Stimulated activated CD4-positive, alpha-beta T cell treated with anti-CD3 and anti-CD28 coated beads, TNF-alpha, amount 100 ng/mL, for 24 hours (primary cell): ENCODE measurements at regions not wholly inside any gene's neighbourhood (a gene's known extent, or its start where the extent isn't known, plus 50 kb on each side); places are given as distances from the start of the nearest gene placed in this dataset.
"Not testable (repeated sequence)": the region's sequence is repeated elsewhere in the genome, so short reads cannot be mapped to it uniquely, and the experiment has no call there.

Experiments
- DNase-seq, 3 experiments: peaks; one replicate each; pipeline ENCODE4 v3.0.0-alpha.2; 2020; ENCODE audit warnings: low read depth in 3 of 3

GRCh38 chr5:4019009-4019769 is 423.6 kb downstream of the IRX1 start:
- DNase-seq, result no peak

GRCh38 chr5:4019841-4020240 is 424.2 kb downstream of the IRX1 start:
- DNase-seq, result no peak

GRCh38 chr5:4020400-4020799 is 424.8 kb downstream of the IRX1 start:
- DNase-seq, result no peak

GRCh38 chr5:4022056-4022670 is 426.5 kb downstream of the IRX1 start:
- no peak for DNase-seq

GRCh38 chr5:4023091-4023752 is 427.6 kb downstream of the IRX1 start:
- DNase-seq, result no peak

GRCh38 chr5:4023753-4024335 is 428.2 kb downstream of the IRX1 start:
- DNase-seq, result no peak

GRCh38 chr5:4027088-4027734 is 431.6 kb downstream of the IRX1 start:
- DNase-seq, result no peak

- DNase-seq, result no peak
Observed at GRCh38 chr5:4028384-4028783, 432.8 kb downstream of the IRX1 start.

- not testable (repeated sequence) for DNase-seq
Observed at GRCh38 chr5:4033546-4033945, 437.9 kb downstream of the IRX1 start.

- DNase-seq, result no peak
Observed at GRCh38 chr5:4036861-4037260, 441.2 kb downstream of the IRX1 start.

GRCh38 chr5:4038994-4039393 is 443.4 kb downstream of the IRX1 start:
- no peak for DNase-seq

- DNase-seq, result no peak
Observed at GRCh38 chr5:4042311-4042710, 446.7 kb downstream of the IRX1 start.

GRCh38 chr5:4043135-4043534 is 447.5 kb downstream of the IRX1 start:
- no peak for DNase-seq

GRCh38 chr5:4044881-4045280 is 449.2 kb downstream of the IRX1 start:
- no peak for DNase-seq

- DNase-seq, result no peak
Observed at GRCh38 chr5:4048398-4048797, 452.8 kb downstream of the IRX1 start.

- no peak for DNase-seq
Observed at GRCh38 chr5:4050203-4050602, 454.6 kb downstream of the IRX1 start.

- no peak for DNase-seq
Observed at GRCh38 chr5:4053136-4053535, 457.5 kb downstream of the IRX1 start.

GRCh38 chr5:4054092-4054491 is 458.5 kb downstream of the IRX1 start:
- no peak for DNase-seq

- DNase-seq, result no peak
Observed at GRCh38 chr5:4058899-4059298, 463.3 kb downstream of the IRX1 start.

- no peak for DNase-seq
Observed at GRCh38 chr5:4065472-4066320, 470.1 kb downstream of the IRX1 start.

GRCh38 chr5:4068171-4068570 is 472.5 kb downstream of the IRX1 start:
- no peak for DNase-seq
